Kidney (tissue), 13 donors: ENCODE measurements at regions not wholly inside any gene's neighbourhood (a gene's known extent, or its start where the extent isn't known, plus 50 kb on each side); places are given as distances from the start of the nearest gene placed in this dataset.
"Not testable (repeated sequence)": the region's sequence is repeated elsewhere in the genome, so short reads cannot be mapped to it uniquely, and the experiment has no call there.

Experiments used
- DNase-seq, 5 donors: peaks; one replicate each; pipeline ENCODE4 v3.0.0-alpha.2; 2013 to 2020
- FAIRE-seq: peaks from 2 replicates; lab custom pipeline; 2012; peaks lifted over from hg19 to GRCh38; lab: Jason Lieb, UNC
- H3K27ac ChIP-seq, 2 donors: one replicate each; pipeline ENCODE4 v1.7.0; 2013; ENCODE audit warnings: low read depth in 2 of 2, low read length in 2 of 2, inconsistent platforms in 1 of 2
- H3K27me3 ChIP-seq: one replicate; pipeline ENCODE4 v1.7.1; 2013; ENCODE audit warnings: low read length, inconsistent platforms; ENCODE audit not compliant: control insufficient read depth, insufficient read depth
- H3K36me3 ChIP-seq, 3 donors: one replicate each; pipeline versions ENCODE4 v1.7.0 to v1.7.1; 2013; ENCODE audit warnings: low read length in 3 of 3, control low read depth in 1 of 3, inconsistent platforms in 1 of 3; ENCODE audit not compliant: insufficient read depth in 3 of 3, control insufficient read depth in 2 of 3
- H3K4me1 ChIP-seq, 3 donors: one replicate each; pipeline versions ENCODE4 v1.7.0 to v1.7.1; 2013; ENCODE audit warnings: low read length in 3 of 3, inconsistent platforms in 1 of 3, low read depth in 1 of 3; ENCODE audit not compliant: control insufficient read depth in 2 of 3, insufficient read depth in 2 of 3
- H3K4me3 ChIP-seq, 3 donors: one replicate each; pipeline versions ENCODE4 v1.7.0 to v1.8.1; 2013; ENCODE audit warnings: low read length in 3 of 3, control low read depth in 1 of 3, inconsistent platforms in 1 of 3
- H3K9ac ChIP-seq, 3 donors: one replicate each; pipeline versions ENCODE4 v1.7.0 to v1.7.1; 2013; ENCODE audit warnings: low read length in 3 of 3, control low read depth in 1 of 3, inconsistent platforms in 1 of 3
- H3K9me3 ChIP-seq, 3 donors: one replicate each; pipeline versions ENCODE4 v1.7.0 to v1.7.1; 2013; ENCODE audit warnings: low read length in 3 of 3, control low read depth in 1 of 3, inconsistent platforms in 1 of 3; ENCODE audit not compliant: control insufficient read depth in 2 of 3, insufficient read depth in 1 of 3
- intact Hi-C: fragments of 100-400 bp; cut with DNase I; formaldehyde crosslinking; loops from one replicate; pipeline ENCODE4 v1.11.1; 2022
- TF ChIP-seq, protein P1 (sequence below): IDR thresholded peaks from 3 replicates; pipeline ENCODE4 v1.5.1; 2012; ENCODE audit warnings: mild to moderate bottlenecking, moderate library complexity, borderline replicate concordance; ENCODE audit not compliant: insufficient read depth; ENCODE audit errors: extremely low read depth
- donor health status: control.
- donor health status: control.
- donor health status: control.
- donor health status: control.
- donor health status: control.
- donor health status: DM: yes; HTN: yes; CAD: no.
- donor health status: Normal renal cell carcinoma (clear cell type).

DNA sequence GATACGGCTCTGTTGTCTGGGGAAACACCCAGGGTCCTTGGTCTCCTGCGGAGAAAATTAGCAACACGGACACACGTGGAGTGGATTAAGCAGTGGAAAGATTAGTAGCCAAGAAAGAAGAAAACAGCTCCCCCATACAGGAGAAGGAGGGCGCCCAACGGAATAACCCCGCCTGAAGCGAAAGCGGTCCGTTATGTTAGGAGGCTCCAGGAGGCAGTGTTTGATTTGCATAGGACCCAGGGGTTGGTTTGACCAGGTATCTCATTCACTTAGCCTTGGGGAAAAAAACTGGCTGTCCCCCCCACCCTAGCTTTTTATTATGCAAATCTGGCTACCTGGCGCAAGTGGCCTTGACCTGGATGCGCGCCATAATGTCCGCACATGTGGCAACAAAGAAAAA, 170.1 kb upstream of the KYNU start:
- FAIRE-seq (no peak), DNase-seq (no peak)
- Histone ChIP-seq H3K27me3 (no peaks in the 10 kb centered on the region), H3K27ac (no peak overlapping the region), H3K9me3 (no peaks in the 10 kb centered on the region), H3K4me1 (no peaks in the 10 kb centered on the region), H3K9ac (no peak overlapping the region), H3K36me3 (no peaks in the 10 kb centered on the region), H3K4me3 (no peak overlapping the region)
- intact Hi-C loops: no loop called here
- TF ChIP-seq, protein P1, sequence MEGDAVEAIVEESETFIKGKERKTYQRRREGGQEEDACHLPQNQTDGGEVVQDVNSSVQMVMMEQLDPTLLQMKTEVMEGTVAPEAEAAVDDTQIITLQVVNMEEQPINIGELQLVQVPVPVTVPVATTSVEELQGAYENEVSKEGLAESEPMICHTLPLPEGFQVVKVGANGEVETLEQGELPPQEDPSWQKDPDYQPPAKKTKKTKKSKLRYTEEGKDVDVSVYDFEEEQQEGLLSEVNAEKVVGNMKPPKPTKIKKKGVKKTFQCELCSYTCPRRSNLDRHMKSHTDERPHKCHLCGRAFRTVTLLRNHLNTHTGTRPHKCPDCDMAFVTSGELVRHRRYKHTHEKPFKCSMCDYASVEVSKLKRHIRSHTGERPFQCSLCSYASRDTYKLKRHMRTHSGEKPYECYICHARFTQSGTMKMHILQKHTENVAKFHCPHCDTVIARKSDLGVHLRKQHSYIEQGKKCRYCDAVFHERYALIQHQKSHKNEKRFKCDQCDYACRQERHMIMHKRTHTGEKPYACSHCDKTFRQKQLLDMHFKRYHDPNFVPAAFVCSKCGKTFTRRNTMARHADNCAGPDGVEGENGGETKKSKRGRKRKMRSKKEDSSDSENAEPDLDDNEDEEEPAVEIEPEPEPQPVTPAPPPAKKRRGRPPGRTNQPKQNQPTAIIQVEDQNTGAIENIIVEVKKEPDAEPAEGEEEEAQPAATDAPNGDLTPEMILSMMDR: no peak

DNA sequence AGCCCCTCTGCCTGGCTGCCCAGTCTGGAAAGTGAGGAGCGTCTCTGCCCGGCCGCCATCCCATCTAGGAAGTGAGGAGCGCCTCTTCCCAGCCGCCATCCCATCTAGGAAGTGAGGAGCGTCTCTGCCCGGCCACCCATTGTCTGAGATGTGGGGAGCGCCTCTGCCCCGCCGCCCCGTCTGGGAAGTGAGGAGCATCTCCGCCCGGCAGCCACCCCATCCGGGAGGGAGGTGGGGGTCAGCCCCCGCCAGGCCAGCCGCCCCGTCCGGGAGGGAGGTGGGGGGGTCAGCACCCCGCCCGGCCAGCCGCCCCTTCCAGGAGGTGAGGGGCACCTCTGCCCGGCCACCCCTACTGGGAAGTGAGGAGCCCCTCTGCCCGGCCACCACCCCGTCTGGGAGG, 175.1 kb upstream of the KYNU start:
- intact Hi-C loops: not testable (repeated sequence)

DNA sequence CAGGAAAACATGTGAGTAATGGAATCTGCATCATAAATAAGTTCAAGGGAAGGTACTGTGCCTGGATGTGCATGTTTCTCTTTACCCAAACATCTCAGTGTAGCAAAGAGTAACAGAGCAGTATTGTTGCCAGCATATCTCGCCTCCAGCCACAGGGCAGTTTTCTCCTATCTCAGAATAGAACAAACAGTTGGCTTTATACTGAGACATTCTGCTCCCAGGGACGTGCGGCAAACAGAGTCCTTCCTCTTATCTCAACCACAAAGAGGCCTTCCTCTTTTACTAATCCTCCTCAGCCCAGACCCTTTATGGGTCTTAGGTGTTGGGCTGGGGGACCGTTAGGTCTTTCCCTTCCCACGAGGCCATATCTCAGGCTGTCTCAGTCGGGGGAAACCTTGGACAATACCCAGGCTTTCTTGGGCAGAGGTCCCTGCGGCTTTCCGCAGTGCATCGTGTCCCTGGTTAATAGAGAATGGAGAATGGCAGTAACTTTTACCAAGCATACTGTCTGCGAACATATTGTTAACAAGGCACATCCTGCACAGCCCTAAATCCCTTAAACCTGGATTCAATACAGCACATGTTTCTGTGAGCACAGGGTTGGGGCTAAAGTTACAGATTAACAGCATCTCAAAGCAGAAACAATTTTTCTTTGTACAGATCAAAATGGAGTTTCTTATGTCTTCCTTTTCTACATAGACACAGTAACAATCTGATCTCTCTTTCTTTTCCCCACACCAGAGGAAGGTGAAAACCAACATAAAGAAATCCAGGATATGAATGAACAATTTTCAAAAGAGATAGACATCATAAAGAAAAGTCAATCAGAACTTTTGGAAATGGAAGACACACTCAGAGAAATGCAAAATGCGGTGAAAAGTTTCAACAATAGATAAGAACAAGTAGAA, 181.9 kb upstream of the KYNU start:
- intact Hi-C loops, H3K27me3 ChIP-seq, H3K36me3 ChIP-seq, H3K9ac ChIP-seq, H3K9me3 ChIP-seq, H3K27ac ChIP-seq, H3K4me1 ChIP-seq, DNase-seq, H3K4me3 ChIP-seq, FAIRE-seq: not testable (repeated sequence)

More for the DNA sequence above, 175.1 kb upstream of the KYNU start:
- not testable (repeated sequence) for H3K27ac ChIP-seq, H3K9me3 ChIP-seq, H3K27me3 ChIP-seq, H3K4me3 ChIP-seq, H3K4me1 ChIP-seq, H3K36me3 ChIP-seq, FAIRE-seq, H3K9ac ChIP-seq
- DNase-seq: peak in 1 of 5 donors; percentile 51

DNA sequence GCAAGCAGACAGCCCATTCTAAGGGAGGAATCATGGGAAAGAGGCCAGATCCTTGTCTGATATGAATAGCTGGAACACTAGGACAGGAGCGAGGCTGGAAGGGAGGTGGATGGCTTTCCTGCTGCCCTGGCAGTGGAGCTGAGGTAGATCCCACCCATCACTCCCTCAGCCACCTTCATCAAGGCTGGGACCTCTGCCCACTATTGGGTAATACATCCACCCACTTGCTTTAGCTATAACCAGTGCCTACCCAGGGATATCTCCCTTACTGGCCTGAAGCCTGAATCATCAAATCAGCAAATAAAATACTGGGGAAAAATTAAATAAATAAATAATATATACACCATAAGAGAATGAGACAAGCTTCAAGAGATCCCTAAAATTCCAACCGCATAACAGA, 183.2 kb upstream of the KYNU start:
- TF ChIP-seq, protein P1: no peak
- H3K9ac ChIP-seq: no peak overlapping the region
- FAIRE-seq (no peak), DNase-seq (no peak)
- no peaks in the 10 kb centered on the region for H3K9me3 ChIP-seq
- intact Hi-C loops: no loop called here
- no peak overlapping the region for H3K4me3 ChIP-seq
- no peak overlapping the region for H3K27ac ChIP-seq
- no peaks in the 10 kb centered on the region for H3K27me3 ChIP-seq
- no peaks in the 10 kb centered on the region for H3K36me3 ChIP-seq
- no peaks in the 10 kb centered on the region for H3K4me1 ChIP-seq
